ENCODE measurements at regions not wholly inside any gene's neighbourhood (a gene's known extent, or its start where the extent isn't known, plus 50 kb on each side); places are given as distances from the start of the nearest gene placed in this dataset.

- TF ChIP-seq POLR2AphosphoS5 (IDR thresholded peaks at IDR 0.05) (no peak), POLR2A (IDR thresholded peaks at IDR 0.05) (no peak), CTCF (IDR thresholded peaks at IDR 0.05) (no peak), EP300 (IDR thresholded peaks at IDR 0.05; ENCODE audit: low read depth) (no peak)
Measured at GRCh38 chr2:139424101-139424500, 643.9 kb upstream of the NXPH2 start.
